GM18498 (cell line): ENCODE measurements at regions not wholly inside any gene's neighbourhood (a gene's known extent, or its start where the extent isn't known, plus 50 kb on each side); places are given as distances from the start of the nearest gene placed in this dataset.

Experiments
- ATAC-seq: cut with Tn5 transposase; IDR thresholded peaks from one replicate; pipeline ENCODE4 v1.9.1; 2021; ENCODE audit warnings: mild to moderate bottlenecking, moderate library complexity; ENCODE audit not compliant: unreplicated experiment

DNA sequence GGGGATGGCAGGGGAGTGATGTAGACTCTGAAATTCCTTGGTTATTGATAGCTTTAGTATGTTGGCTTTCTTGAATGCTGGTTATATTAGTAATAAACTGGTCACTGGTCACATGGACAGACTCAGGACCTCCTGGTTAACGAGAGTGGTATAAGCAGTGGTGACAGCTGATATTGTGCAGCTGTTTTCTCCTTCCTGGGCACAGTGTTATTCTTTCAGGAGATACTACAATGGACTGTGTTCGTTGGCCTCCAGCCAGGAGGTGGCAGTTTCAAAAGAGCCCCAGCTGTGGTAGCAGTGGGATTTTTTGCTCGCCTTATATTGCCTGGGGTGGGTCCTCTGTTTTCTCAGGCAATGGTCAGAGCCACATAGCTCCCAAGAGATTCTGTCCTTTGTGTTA lies 181.6 kb upstream of the RBMS3 start:
- ATAC-seq, result no peak

GRCh38 chr3:29099775-29100174 lies 181.1 kb upstream of the RBMS3 start:
- no peak for ATAC-seq

GRCh38 chr3:29100292-29100691 lies 180.6 kb upstream of the RBMS3 start:
- ATAC-seq, result no peak

DNA sequence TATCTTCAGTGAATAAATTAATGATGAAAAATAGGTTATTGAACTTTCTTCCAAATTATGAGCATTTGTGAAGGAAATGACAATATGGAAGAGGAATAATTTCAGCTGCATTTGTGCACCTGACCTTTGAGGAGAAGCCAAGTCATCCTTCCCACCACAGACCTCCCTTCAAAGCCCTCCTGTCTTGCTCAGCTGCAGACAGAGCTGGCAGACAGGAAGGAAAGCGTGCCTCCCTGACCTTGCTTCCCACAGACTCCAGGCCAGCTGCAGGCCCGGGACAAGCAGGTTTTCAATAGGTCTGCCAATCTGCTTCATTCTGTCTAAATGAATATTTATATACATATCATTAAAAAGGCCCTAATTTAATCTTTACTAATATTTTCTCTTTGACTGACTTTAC lies 152.9 kb upstream of the RBMS3 start:
- no peak for ATAC-seq

DNA sequence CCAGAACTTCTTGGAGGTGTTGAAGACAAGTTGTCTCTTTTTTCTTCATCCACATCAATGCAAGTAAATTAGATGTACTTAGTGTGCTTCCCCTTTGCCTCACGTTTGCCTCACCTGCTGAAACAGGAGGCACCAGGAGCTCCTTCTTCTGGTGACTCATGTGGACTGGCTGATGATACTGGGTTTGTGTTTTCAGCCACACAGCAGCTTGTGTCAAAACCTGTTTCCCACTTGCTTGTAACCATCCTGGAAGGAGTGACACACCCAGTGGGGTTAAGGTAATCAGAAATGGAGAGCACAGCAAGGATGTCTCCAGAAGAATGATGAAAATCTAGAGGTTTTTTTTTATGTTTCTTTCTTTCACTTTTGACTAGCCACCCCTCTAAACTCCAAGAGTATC lies 143.3 kb upstream of the RBMS3 start:
- ATAC-seq, result no peak

DNA sequence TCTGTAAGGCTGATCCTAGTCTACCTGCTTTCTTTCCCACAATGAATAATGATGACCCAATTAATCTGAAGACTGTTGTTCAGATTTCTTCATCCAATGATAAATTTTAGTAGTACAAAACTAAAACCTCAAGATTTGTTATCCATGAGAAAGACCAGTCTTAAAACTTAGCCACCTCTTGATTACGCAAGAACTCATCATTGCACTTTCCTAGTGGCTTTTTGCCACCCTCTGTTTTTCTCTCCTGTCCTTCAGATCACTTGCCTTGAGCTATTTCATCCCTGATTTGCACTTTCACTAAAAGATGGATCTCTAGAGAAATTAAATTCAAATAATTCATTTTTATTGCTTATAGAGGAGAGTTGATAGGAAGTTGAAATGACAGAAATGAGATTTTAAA lies 142.7 kb upstream of the RBMS3 start:
- ATAC-seq, result no peak

GRCh38 chr3:29140666-29141065 lies 140.2 kb upstream of the RBMS3 start:
- no peak for ATAC-seq

GRCh38 chr3:29141197-29141917 lies 139.5 kb upstream of the RBMS3 start:
- no peak for ATAC-seq

DNA sequence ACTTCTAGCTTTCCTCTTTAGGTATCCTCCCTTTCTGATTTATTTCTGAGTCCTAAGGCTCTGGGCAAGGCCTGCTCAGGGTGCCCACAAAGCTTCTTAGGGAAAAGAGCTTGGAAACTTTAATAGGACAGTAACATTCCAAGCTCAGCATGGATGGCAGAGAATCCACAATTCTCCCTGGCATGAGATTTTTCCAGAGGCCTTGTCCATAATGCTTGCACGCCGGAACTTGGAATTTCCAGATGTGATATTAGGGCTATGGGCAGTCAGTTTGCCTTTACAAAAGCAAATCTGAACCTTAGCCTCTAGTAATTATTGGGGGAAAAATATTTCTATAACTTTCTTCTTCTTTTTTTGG lies 139.0 kb upstream of the RBMS3 start:
- no peak for ATAC-seq

- ATAC-seq, result no peak
These were observed 137.7 kb upstream of the RBMS3 start for GRCh38 chr3:29143151-29143550.

DNA sequence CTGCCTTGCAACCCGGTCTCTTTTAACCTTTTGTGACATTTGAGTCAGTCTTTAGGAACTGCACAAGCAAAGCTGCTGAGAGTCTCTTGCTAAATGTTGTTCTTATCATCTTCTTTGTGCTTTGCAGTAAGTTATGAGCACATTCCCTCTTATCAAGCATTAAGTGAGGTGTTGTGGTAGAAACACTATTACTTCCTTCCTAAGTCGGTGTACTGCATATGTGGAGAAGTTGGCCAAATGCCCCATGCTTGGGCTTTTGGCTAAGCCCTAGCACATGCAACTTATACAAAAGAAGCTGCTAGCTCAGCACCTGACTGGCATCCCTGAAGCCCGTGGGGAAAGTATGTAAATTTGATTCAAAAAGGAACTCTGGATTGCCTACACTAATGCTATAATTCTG lies 136.5 kb upstream of the RBMS3 start:
- no peak for ATAC-seq

DNA sequence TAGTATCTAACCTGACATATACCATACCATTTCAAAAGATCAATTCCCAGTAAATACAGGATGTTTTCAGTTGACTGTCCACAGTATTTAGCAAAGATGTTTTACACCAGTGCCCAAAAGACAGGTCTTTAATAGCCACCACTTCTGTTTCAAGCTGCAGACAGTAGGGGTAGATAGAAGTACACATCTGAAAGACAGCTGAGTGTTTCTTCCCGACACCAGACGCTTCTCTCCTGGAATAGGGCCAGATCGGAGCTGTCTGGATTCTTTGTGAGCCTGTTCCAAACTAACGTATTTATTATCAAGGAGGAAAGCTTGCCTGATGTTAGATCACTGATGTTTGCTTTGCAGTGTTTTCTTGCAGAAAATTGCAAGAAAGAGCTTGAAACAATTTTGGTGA lies 136.1 kb upstream of the RBMS3 start:
- no peak for ATAC-seq

- ATAC-seq, result no peak
These were observed 135.5 kb upstream of the RBMS3 start for GRCh38 chr3:29145360-29145759.

- ATAC-seq, result no peak
These were observed 128.5 kb upstream of the RBMS3 start for GRCh38 chr3:29152379-29152778.

DNA sequence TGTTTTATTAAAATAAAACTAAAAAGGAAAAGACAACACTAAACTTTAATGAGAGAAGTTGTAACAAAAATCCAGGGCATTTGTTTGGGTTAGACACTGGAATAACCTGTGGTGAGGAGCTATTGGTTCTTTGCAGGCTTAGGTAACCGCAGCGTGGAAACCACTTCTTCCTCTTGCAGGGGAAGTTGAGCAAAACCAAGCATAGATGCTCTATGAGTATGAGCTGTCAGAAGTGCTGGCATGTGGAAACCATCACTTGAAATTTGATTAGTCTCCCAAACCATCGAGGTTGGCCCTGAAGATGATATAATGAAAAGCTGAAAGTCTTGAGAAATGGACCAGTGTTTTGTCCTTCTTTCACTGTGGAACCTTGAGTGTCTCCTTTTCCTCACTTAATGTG lies 127.1 kb upstream of the RBMS3 start:
- ATAC-seq, result peak; percentile 61

DNA sequence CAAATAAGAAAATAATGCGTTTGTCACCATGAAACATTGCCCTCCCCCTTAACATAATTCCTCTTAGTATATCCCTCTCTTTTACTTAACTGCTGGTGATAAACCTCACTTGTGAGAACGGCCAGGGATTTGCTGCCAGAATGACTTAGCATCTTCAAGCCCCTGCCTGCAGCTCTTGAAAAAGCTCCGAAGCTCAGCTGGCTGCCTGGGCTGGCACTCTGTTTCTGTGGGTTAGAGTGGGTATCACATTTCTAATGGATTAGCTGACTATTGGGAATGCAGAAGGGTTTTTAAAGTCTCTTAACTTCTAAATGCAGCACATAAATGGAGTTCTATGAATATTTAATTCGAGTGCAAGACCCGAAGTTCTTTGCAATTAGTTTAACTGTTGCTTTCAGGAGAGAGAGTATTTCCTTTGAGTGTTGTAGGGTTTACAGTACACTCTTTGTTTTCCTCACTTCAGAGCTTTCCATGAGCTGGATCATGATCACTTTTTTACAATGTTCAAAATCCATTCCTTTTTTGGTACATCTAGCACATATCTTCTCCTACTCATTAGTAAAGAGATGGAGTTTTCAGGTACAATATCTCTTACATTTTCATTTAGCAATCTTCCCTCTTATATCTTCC lies 124.7 kb upstream of the RBMS3 start:
- ATAC-seq, result no peak

DNA sequence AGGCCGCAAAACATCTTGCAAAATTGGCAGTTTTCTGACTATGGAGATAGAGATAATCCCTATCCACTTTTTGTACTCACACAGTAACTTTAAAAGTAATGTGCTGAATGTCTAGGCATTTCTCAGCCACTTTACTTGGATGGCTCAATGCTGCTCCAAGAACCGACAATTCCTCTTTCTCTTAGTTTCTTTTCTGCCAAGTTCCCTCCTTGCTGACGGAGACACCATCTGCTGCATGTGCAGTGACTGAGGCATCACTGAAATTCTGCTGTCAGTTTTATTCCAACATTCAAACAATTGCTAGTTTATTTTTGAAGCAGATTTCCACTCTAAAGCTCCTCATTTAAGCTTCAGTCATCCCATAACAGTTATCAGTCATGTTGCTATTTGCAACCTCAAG lies 116.0 kb upstream of the RBMS3 start:
- no peak for ATAC-seq

GRCh38 chr3:29167180-29167579 lies 113.7 kb upstream of the RBMS3 start:
- no peak for ATAC-seq

DNA sequence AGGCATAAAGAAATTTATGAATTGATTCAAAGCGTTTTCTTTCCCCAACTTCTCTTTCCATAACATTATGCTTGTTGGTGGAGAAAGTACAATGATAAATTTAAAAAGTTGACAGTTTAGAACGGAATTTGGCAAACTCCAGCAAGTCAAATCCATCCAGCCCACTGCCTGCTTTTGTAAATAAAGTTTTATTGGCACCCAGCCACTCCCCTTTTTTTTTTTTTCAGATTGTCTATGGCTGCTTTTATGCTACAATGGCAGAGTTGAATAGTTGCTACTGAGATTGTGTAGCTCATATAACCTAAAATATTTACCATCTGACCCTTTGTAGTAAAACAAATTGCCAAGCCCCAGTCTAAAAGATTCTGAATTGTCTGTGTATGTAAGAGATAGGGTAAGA lies 112.8 kb upstream of the RBMS3 start:
- no peak for ATAC-seq

- ATAC-seq, result no peak
These were observed 112.2 kb upstream of the RBMS3 start for GRCh38 chr3:29168696-29169095.

- ATAC-seq, result no peak
These were observed 111.4 kb upstream of the RBMS3 start for GRCh38 chr3:29169451-29169850.

GRCh38 chr3:29171043-29171990 lies 109.6 kb upstream of the RBMS3 start:
- no peak for ATAC-seq
